ENCODE measurements at regions not wholly inside any gene's neighbourhood (a gene's known extent, or its start where the extent isn't known, plus 50 kb on each side); places are given as distances from the start of the nearest gene placed in this dataset.

DNA sequence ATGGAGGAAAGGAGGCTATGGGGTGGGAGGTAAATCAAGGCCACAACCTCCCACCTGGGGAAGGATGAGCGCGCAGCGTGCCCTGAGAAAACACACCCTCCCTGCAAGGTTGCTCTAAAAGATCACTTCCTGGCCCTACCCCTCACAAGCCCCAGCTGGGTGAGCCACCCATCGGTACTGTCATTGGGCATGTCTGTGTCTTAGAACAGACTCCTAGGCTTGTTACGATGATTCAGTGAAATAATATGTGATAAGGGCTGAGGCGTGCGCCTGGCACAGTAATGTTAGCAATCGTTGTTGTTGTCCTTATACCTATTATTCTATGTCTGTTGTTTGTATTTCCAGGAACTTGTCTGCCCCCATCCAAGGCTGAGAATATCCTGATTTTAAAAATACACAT lies 175.1 kb downstream of the ZFP36L2 start:
- DNase-seq: no peak

- no peak for DNase-seq
Measured at GRCh38 chr2:43050866-43051265, 175.5 kb downstream of the ZFP36L2 start.

- no peak for DNase-seq
Measured at GRCh38 chr2:43049836-43050801, 176.3 kb downstream of the ZFP36L2 start.

- DNase-seq: no peak
Measured at GRCh38 chr2:43047187-43047780, 179.1 kb downstream of the ZFP36L2 start.

GRCh38 chr2:43045866-43046265 lies 180.5 kb downstream of the ZFP36L2 start:
- no peak for DNase-seq

- no peak for DNase-seq
Measured at GRCh38 chr2:43044093-43044681, 182.2 kb downstream of the ZFP36L2 start.

GRCh38 chr2:43043553-43043870 lies 182.9 kb downstream of the ZFP36L2 start:
- DNase-seq: no peak

DNA sequence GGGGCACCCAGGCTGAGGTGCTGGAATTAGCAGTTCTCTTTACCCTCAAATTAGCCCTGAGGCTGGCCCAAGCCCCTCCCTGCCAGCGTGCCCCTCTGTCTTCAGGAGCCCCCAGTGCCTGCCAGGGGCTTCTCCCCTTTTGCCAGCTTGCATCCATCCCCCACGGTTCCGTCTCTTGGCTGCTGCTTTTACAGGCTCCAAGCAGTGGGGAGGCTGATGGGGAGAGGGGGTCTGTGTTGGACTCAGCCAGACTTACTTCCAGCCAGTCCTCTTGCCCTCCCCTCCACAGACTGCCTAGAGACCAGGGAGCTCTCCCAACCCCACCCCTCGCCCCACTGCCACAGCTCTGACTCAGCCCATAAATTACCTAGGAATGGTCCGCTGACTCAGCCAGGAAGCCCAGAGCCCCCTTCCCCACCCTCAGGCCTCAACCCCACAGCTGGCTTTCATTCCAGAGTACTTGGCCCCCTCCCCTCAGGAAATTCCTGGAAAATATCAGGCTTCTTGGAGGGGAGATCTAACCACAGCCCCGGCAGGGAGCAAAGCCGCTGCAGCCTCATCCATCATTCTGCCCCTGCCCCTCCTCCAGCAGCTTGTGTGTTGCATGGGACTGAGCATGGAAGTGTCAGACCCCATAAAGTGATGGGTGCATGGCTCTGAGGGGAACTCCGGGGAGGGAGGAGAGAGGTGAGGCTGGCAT lies 184.6 kb downstream of the ZFP36L2 start:
- DNase-seq: no peak

DNA sequence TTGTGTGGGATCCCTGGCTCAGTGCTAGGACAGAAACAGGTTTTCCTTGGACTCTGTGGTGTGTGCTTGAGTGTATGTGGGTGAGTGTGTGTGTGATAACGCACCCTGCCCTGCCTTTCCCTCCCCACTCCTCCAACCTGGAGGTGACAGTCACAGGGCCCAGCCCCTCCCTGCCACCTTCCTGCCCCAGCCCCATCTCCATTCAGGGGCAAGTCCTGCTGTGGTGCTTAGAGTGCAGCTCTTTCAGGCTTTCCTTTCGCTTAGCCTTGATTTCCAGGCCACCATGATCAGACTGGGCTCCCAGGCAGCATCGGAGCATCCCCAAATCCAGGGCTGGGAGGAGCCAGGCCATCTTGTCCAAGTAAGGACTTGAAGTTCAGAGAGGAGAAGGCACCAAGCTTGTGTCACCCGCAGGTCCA lies 185.2 kb downstream of the ZFP36L2 start:
- DNase-seq: no peak

- DNase-seq: no peak
Measured at GRCh38 chr2:43040084-43040854, 186.1 kb downstream of the ZFP36L2 start.

DNA sequence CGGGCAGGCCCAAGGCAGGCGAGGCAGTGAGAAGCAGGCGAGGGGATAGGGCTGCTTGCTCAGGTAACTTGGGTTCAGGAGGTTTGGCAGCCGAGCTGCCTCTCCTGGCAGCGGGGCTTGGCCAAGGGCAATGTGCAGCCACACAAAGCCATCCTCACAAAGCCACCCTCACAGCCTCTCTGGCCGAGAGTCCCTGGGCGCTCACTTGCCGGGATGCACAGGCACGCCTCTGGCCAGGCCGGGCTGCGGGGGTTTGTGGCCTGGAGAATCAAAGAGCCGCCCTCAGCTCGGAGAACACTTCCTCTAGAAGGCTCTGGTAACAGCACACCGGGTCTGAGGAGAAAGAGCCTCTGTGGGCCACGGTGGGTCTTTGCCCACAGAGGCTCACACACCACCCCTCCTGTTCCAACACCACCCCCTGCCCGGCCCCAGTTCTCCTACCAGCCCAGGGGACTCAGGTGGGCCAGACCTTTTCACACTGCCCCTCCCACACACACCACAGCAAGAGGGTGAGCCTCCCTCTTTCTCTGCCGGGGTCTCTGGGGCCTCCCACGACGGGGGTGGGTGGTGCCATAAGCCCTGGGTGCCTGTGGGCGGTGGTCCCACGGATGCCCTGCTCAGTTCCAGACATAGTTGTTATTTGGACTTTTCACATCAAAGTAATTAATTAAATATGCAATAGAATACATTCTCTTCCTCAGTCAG lies 186.9 kb downstream of the ZFP36L2 start:
- DNase-seq: no peak

DNA sequence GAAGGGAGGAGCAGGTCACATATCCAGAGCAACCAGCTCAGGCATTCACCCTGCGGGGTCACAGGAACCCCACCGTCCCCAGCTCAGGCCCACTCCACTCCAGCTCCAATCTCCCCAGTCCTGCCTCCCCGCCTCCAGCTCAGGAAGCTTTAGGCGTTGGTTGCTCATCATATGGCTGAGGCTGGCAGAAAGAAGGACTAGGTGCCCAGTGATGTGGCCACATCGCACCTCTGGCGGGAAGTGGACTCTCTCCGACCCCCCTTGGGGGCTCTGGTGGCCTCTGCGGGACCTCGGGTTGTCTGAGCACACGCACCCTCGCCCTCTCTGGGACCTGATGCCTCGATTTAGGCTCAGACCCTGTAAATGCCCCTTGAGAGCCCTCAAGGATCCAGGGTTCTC lies 187.7 kb downstream of the ZFP36L2 start:
- no peak for DNase-seq

GRCh38 chr2:43038034-43038695 lies 188.2 kb downstream of the ZFP36L2 start:
- no peak for DNase-seq

- no peak for DNase-seq
Measured at GRCh38 chr2:43035922-43036321, 190.5 kb downstream of the ZFP36L2 start.

GRCh38 chr2:43034921-43035320 lies 191.5 kb downstream of the ZFP36L2 start:
- no peak for DNase-seq

DNA sequence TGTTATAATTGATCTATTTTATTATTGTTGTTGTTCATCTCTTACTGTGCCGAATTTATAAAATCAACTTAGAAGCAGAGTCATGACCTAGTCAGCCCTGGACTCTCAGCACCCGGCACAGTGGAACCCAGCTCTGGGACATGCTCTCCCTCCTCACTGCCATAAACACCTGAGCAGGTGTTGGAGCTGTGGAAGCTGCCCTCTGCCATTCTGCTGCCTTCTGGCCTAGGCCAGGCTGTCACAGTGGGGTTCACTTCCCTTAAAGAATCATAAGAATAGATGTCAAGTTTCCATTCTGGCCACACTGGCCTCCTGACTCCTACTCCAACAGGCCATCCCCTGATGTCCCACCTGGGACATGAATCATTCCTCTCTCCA lies 192.2 kb downstream of the ZFP36L2 start:
- DNase-seq: no peak

DNA sequence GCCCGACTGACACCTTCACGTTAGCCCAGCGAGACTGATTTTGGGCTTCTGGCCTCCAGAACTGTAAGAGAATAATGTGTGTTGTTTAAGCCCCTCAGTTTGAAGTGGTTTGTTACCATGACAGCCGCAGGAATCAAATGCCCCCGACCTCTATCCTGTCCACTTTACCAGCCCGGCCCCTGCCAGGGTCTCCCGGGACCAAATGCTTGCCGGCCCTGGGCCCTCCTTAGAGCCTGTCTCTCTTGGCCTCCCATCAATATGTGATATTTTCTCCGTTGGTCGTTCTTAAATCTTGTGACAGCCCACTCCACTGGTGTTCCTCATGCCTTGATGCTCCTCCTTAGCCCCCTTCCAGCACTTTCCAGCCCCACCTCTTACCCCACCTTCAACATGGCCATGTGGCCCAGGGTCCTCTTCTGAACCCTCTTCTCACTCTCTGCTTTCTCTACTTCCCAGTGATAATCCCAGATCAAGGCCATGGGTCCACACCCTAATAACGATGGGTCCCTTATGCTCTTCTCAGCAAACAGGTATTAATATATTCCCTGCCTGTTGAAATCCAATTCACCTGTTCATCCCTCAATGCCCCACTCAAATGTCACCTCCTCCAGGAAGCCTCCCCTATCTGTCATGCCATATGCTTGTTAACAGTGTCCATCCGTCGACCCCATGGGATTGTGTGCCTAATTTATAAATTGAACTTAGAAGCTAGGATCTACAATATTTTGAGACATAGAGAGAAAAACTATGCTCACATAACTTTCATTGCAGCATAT lies 192.8 kb downstream of the ZFP36L2 start:
- no peak for DNase-seq

DNA sequence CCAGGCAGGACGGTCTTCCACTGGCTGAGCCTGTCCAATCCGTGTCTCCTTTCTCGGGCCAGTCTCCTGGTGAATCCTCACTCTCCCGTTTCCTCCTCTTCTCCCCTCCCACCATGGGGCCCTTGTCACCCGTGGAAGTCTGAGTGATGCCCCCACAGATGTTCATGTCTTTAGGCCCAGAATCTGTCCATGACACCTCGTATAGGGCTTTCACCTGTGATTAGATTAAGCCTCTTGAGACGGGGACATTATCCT lies 193.5 kb downstream of the ZFP36L2 start:
- DNase-seq: no peak

DNA sequence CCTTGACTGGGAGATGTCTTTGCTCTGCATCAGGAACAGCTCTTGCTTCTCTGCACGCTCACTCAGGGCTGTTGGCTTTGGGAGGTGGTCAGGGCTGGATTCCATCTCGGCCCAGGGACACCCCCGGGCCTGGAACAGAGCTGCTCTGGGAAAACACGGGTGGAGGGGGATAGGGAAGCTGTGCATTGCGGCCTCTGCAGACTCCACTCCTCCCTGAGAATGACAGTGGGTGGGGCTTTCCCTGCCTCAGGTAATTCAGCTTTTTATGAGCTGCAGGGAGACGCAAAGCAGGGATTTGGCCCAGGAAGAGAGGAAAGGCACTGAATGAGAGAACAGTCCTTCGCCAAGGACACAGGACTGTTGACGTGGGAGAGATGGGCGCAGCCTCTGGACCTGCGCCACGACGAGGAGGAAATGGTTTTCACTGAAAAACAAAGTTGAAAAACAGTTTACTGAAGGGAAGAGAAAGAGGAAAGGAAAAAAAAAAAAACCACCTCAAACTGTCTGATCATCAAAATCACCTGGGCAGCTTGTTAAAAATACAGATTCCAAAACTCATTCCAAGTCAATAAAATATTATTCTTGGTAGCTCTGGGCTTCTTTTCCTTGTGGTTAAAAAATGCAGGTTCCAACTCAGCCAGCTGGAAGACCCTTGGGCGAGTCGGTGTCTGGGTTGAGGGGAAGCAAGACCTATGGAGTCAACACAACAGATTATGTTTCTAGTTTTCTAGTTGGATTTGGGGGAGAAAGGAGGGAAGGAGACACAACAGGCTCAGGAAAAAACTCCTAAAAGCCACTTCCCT lies 194.0 kb downstream of the ZFP36L2 start:
- no peak for DNase-seq
